KOPT-K1 (cell line): ENCODE measurements at regions not wholly inside any gene's neighbourhood (a gene's known extent, or its start where the extent isn't known, plus 50 kb on each side); places are given as distances from the start of the nearest gene placed in this dataset.
A peak's percentile ranks its signal among the peaks of the same experiment; 100 is the strongest.

Experiments
- H3K27ac ChIP-seq: fragments of 200-600 bp; sonication (generic); 2 replicates; pipeline ENCODE4 v1.5.1; 2016; ENCODE audit warnings: antibody characterized with exemption, mild to moderate bottlenecking, low read depth, low read length; ENCODE audit not compliant: poor library complexity, severe bottlenecking
- H3K36me3 ChIP-seq: fragments of 200-600 bp; sonication (generic); 2 replicates; pipeline ENCODE4 v1.5.1; 2017; ENCODE audit warnings: antibody characterized with exemption, mild to moderate bottlenecking, low read length, moderate library complexity; ENCODE audit not compliant: insufficient read depth
- H3K9me3 ChIP-seq: fragments of 200-600 bp; sonication (generic); 2 replicates; pipeline ENCODE4 v1.5.1; 2017; ENCODE audit warnings: antibody characterized with exemption, low read length, mild to moderate bottlenecking; ENCODE audit not compliant: insufficient read depth, poor library complexity, severe bottlenecking

- no peaks in the 10 kb centered on the region for H3K36me3 ChIP-seq
- no peaks in the 10 kb centered on the region for H3K9me3 ChIP-seq
- H3K27ac ChIP-seq: no peak overlapping the region
These were observed 256.4 kb upstream of the IRX3 start for GRCh38 chr16:54542805-54543505.

- H3K27ac ChIP-seq: no peak overlapping the region
- H3K9me3 ChIP-seq: no peaks in the 10 kb centered on the region
These were observed 254.1 kb upstream of the IRX3 start for GRCh38 chr16:54540525-54541180.

GRCh38 chr16:54538276-54538675, 251.7 kb upstream of the IRX3 start:
- Histone ChIP-seq H3K36me3 (no peaks in the 10 kb centered on the region), H3K9me3 (peaks cover 4% of the 10 kb centered on the region), H3K27ac (no peak overlapping the region)

More at GRCh38 chr16:54540525-54541180, 254.1 kb upstream of the IRX3 start:
- no peaks in the 10 kb centered on the region for H3K36me3 ChIP-seq

GRCh38 chr16:54533856-54534490, 247.4 kb upstream of the IRX3 start:
- no peaks in the 10 kb centered on the region for H3K36me3 ChIP-seq
- peaks cover 26% of the 10 kb centered on the region for H3K9me3 ChIP-seq

GRCh38 chr16:54526916-54527315, 240.3 kb upstream of the IRX3 start:
- Histone ChIP-seq H3K9me3 (peaks cover 39% of the 10 kb centered on the region), H3K27ac (no peak overlapping the region), H3K36me3 (no peaks in the 10 kb centered on the region)

More at GRCh38 chr16:54533856-54534490, 247.4 kb upstream of the IRX3 start:
- H3K27ac ChIP-seq: no peak overlapping the region

GRCh38 chr16:54526087-54526486, 239.5 kb upstream of the IRX3 start:
- Histone ChIP-seq H3K9me3 (peaks cover 32% of the 10 kb centered on the region), H3K36me3 (no peaks in the 10 kb centered on the region), H3K27ac (no peak overlapping the region)

GRCh38 chr16:54525104-54525503, 238.5 kb upstream of the IRX3 start:
- Histone ChIP-seq H3K9me3 (peaks cover 31% of the 10 kb centered on the region), H3K27ac (no peak overlapping the region), H3K36me3 (no peaks in the 10 kb centered on the region)

GRCh38 chr16:54522584-54522983, 236.0 kb upstream of the IRX3 start:
- Histone ChIP-seq H3K27ac (no peak overlapping the region), H3K36me3 (no peaks in the 10 kb centered on the region), H3K9me3 (peaks cover 25% of the 10 kb centered on the region)

GRCh38 chr16:54521327-54521726, 234.7 kb upstream of the IRX3 start:
- Histone ChIP-seq H3K36me3 (no peaks in the 10 kb centered on the region), H3K9me3 (peaks cover 14% of the 10 kb centered on the region), H3K27ac (no peak overlapping the region)

- no peaks in the 10 kb centered on the region for H3K36me3 ChIP-seq
- peaks cover 4% of the 10 kb centered on the region for H3K9me3 ChIP-seq
- H3K27ac ChIP-seq: no peak overlapping the region
These were observed 232.6 kb upstream of the IRX3 start for GRCh38 chr16:54519161-54519695.

- peaks cover 17% of the 10 kb centered on the region for H3K9me3 ChIP-seq
- H3K27ac ChIP-seq: no peak overlapping the region
- no peaks in the 10 kb centered on the region for H3K36me3 ChIP-seq
These were observed 230.6 kb upstream of the IRX3 start for GRCh38 chr16:54517181-54517580.

- Histone ChIP-seq H3K27ac (peak overlapping the region; percentile 95), H3K9me3 (peaks cover 17% of the 10 kb centered on the region), H3K36me3 (no peaks in the 10 kb centered on the region)
These were observed 225.9 kb upstream of the IRX3 start for GRCh38 chr16:54512467-54512995.

- no peaks in the 10 kb centered on the region for H3K36me3 ChIP-seq
- H3K9me3 ChIP-seq: peaks cover 17% of the 10 kb centered on the region
- peak overlapping the region; percentile 95 for H3K27ac ChIP-seq
These were observed 224.7 kb upstream of the IRX3 start for GRCh38 chr16:54511222-54511731.

GRCh38 chr16:54510685-54511221, 224.2 kb upstream of the IRX3 start:
- peak overlapping the region; percentile 95 for H3K27ac ChIP-seq
- H3K36me3 ChIP-seq: no peaks in the 10 kb centered on the region
- peaks cover 16% of the 10 kb centered on the region for H3K9me3 ChIP-seq

- peak overlapping the region; percentile 95 for H3K27ac ChIP-seq
- H3K9me3 ChIP-seq: peaks cover 13% of the 10 kb centered on the region
- no peaks in the 10 kb centered on the region for H3K36me3 ChIP-seq
These were observed 222.9 kb upstream of the IRX3 start for GRCh38 chr16:54509456-54509855.
